Karpas-422 (cell line): ENCODE measurements at regions not wholly inside any gene's neighbourhood (a gene's known extent, or its start where the extent isn't known, plus 50 kb on each side); places are given as distances from the start of the nearest gene placed in this dataset.
"Not testable (repeated sequence)": the region's sequence is repeated elsewhere in the genome, so short reads cannot be mapped to it uniquely, and the experiment has no call there.

Experiments used
- DNase-seq: peaks from one replicate; pipeline ENCODE4 v3.0.0-alpha.2; 2015
- H2AFZ ChIP-seq: fragments of 200-600 bp; sonication (generic); 2 replicates; pipeline ENCODE4 v1.6.1; 2014; ENCODE audit warnings: antibody characterized with exemption, low read length, mixed read lengths
- H3K27ac ChIP-seq: fragments of 200-600 bp; sonication (generic); 2 replicates; pipeline ENCODE4 v1.5.1; 2014; ENCODE audit warnings: mild to moderate bottlenecking, low read length, moderate library complexity
- H3K27me3 ChIP-seq: fragments of 200-600 bp; sonication (generic); 2 replicates; pipeline ENCODE4 v1.6.1; 2014; ENCODE audit warnings: low read length, mixed read lengths
- H3K36me3 ChIP-seq: fragments of 200-600 bp; sonication (generic); 2 replicates; pipeline ENCODE4 v1.6.1; 2014; ENCODE audit warnings: low read length, mixed read lengths; ENCODE audit not compliant: insufficient read depth
- H3K4me1 ChIP-seq: fragments of 200-600 bp; sonication (generic); 2 replicates; pipeline ENCODE4 v1.6.1; 2014; ENCODE audit warnings: mild to moderate bottlenecking, low read length, mixed read lengths
- H3K4me2 ChIP-seq: fragments of 200-600 bp; sonication (generic); 2 replicates; pipeline ENCODE4 v1.6.1; 2014; ENCODE audit warnings: low read length, low read depth, mild to moderate bottlenecking; ENCODE audit not compliant: poor library complexity, severe bottlenecking
- H3K4me3 ChIP-seq: fragments of 200-600 bp; sonication (generic); 2 replicates; pipeline ENCODE4 v1.5.1; 2014; ENCODE audit warnings: mild to moderate bottlenecking, antibody characterized with exemption, low read length, mixed read lengths
- H3K79me2 ChIP-seq: fragments of 200-600 bp; sonication (generic); 2 replicates; pipeline ENCODE4 v1.6.1; 2014; ENCODE audit warnings: mild to moderate bottlenecking, low read length, mixed read lengths
- H3K9ac ChIP-seq: fragments of 200-600 bp; sonication (generic); 2 replicates; pipeline ENCODE4 v1.6.0; 2014; ENCODE audit warnings: low read length
- H3K9me2 ChIP-seq: fragments of 200-600 bp; sonication (generic), shearing (Covaris generic); replicated peaks from 2 replicates; pipeline ENCODE4 v1.6.0; 2014; ENCODE audit warnings: mild to moderate bottlenecking, low read length, moderate library complexity; ENCODE audit not compliant: insufficient read depth
- H3K9me3 ChIP-seq: fragments of 300-700, 200-600 bp; sonication (generic); 2 replicates; pipeline ENCODE4 v1.6.1; 2014; ENCODE audit warnings: low read length, mixed read lengths
- H4K20me1 ChIP-seq: fragments of 200-600 bp; sonication (generic); 2 replicates; pipeline ENCODE4 v1.6.1; 2014; ENCODE audit warnings: mild to moderate bottlenecking, antibody characterized with exemption, low read length, low read depth; ENCODE audit not compliant: insufficient read depth

DNA sequence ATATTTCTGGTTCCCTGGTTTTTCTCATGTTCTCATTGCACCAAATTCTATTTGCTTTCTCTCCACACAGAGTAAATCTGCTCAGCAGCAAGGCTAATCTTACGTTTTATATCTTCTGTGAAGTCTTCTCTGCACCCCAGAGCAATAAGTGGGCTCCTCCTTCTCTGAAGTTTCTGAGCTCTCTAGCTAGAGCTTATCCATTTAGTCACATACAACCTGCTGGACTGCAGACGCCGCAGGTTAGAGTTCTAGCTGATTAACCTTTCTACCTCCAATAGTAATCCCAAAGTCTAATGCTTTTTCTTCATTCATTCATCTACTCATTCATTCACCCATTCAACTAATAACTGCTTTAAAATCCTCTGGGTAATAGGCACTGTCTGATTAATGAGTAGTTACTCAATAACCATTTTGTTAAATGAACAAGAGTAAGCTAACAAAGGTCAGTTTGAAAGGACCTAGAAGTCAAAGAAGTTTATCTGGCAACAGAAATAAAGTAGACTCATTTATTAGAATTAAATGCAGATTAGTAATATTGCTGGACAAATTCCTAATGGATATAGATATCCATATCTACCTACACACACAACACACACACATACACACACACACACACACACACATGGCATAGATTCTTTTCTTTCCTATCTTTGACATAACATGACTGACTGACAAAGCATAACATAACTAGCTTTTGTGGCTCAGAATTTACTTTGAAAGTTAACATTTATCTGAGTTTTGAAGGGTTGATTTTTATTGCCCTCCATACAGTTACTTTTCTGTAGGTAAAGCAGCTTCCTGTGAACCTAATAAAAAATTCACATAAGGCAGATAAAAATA is 984.6 kb upstream of the SEMA6A start:
- H3K27me3 ChIP-seq, result no peaks in the 10 kb centered on the region
- H3K4me2 ChIP-seq, result no peak overlapping the region
- no peaks in the 10 kb centered on the region for H4K20me1 ChIP-seq
- H3K9ac ChIP-seq, result no peak overlapping the region
- no peaks in the 10 kb centered on the region for H3K9me2 ChIP-seq
- H3K4me1 ChIP-seq, result no peaks in the 10 kb centered on the region
- H3K36me3 ChIP-seq, result no peaks in the 10 kb centered on the region
- no peak overlapping the region for H2AFZ ChIP-seq
- H3K4me3 ChIP-seq, result no peak overlapping the region
- DNase-seq, result no peak
- H3K79me2 ChIP-seq, result no peaks in the 10 kb centered on the region
- no peak overlapping the region for H3K27ac ChIP-seq
- no peaks in the 10 kb centered on the region for H3K9me3 ChIP-seq

GRCh38 chr5:117551236-117551635 is 976.6 kb upstream of the SEMA6A start:
- Histone ChIP-seq H3K9ac (no peak overlapping the region), H3K4me3 (no peak overlapping the region), H3K4me2 (no peak overlapping the region), H3K79me2 (no peaks in the 10 kb centered on the region), H4K20me1 (no peaks in the 10 kb centered on the region), H2AFZ (no peak overlapping the region), H3K27me3 (no peaks in the 10 kb centered on the region), H3K27ac (no peak overlapping the region), H3K9me2 (0 out of 2 replicates have a peak, but pooled peaks cover 2% of the 10 kb centered on the region), H3K36me3 (no peaks in the 10 kb centered on the region), H3K9me3 (no peaks in the 10 kb centered on the region), H3K4me1 (no peaks in the 10 kb centered on the region)
- no peak for DNase-seq

- no peaks in the 10 kb centered on the region for H3K79me2 ChIP-seq
- DNase-seq, result no peak
- no peak overlapping the region for H2AFZ ChIP-seq
Measured at GRCh38 chr5:117547192-117547591, 972.6 kb upstream of the SEMA6A start.

GRCh38 chr5:117539692-117540091 is 965.1 kb upstream of the SEMA6A start:
- H3K4me2 ChIP-seq, result no peak overlapping the region

More at GRCh38 chr5:117547192-117547591, 972.6 kb upstream of the SEMA6A start:
- Histone ChIP-seq H3K27me3 (no peaks in the 10 kb centered on the region), H3K9me2 (0 out of 2 replicates have a peak, but pooled peaks cover 2% of the 10 kb centered on the region), H3K4me1 (no peaks in the 10 kb centered on the region), H3K4me2 (no peak overlapping the region), H3K27ac (no peak overlapping the region), H3K9ac (no peak overlapping the region), H3K36me3 (no peaks in the 10 kb centered on the region), H3K4me3 (no peak overlapping the region), H4K20me1 (no peaks in the 10 kb centered on the region), H3K9me3 (no peaks in the 10 kb centered on the region)

DNA sequence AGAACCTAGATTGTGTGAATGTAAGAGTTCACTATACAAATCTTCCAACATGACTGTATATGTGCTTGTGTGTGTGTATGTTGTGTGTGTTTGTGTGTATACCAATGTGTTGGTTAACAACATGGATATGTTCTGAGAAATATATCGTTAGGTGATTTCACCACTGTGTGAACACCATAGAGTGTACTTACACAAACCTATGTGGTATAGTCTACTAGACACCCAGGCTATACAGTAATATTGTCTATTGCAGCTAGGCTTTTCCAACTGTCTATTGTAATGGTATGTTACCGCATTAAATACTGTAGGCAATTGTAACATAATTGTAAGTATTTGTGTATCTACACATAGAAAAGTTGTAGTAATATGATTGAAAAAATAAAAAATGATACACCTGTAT is 959.2 kb upstream of the SEMA6A start:
- peaks cover 8% of the 10 kb centered on the region for H3K9me3 ChIP-seq
- DNase-seq, result no peak

More at GRCh38 chr5:117539692-117540091, 965.1 kb upstream of the SEMA6A start:
- no peak overlapping the region for H3K4me3 ChIP-seq
- H3K27ac ChIP-seq, result no peak overlapping the region
- no peaks in the 10 kb centered on the region for H3K36me3 ChIP-seq
- no peaks in the 10 kb centered on the region for H3K9me2 ChIP-seq
- H3K9ac ChIP-seq, result no peak overlapping the region
- H3K4me1 ChIP-seq, result no peaks in the 10 kb centered on the region
- H4K20me1 ChIP-seq, result no peaks in the 10 kb centered on the region
- no peaks in the 10 kb centered on the region for H3K79me2 ChIP-seq
- H3K27me3 ChIP-seq, result no peaks in the 10 kb centered on the region
- no peak overlapping the region for H2AFZ ChIP-seq
- DNase-seq, result no peak
- peaks cover 16% of the 10 kb centered on the region for H3K9me3 ChIP-seq

GRCh38 chr5:117533051-117533670 is 958.5 kb upstream of the SEMA6A start:
- H2AFZ ChIP-seq, H3K27me3 ChIP-seq, H3K4me2 ChIP-seq, H3K4me3 ChIP-seq, H3K36me3 ChIP-seq, H3K4me1 ChIP-seq, H3K9ac ChIP-seq, H3K27ac ChIP-seq, H3K9me3 ChIP-seq, H3K79me2 ChIP-seq, H3K9me2 ChIP-seq, H4K20me1 ChIP-seq, DNase-seq: not testable (repeated sequence)

More for the DNA sequence above, 959.2 kb upstream of the SEMA6A start:
- Histone ChIP-seq H3K4me1 (no peaks in the 10 kb centered on the region), H3K9me2 (no peaks in the 10 kb centered on the region), H3K36me3 (no peaks in the 10 kb centered on the region), H3K4me3 (no peak overlapping the region), H3K4me2 (no peak overlapping the region), H2AFZ (no peak overlapping the region), H3K27ac (no peak overlapping the region), H4K20me1 (no peaks in the 10 kb centered on the region), H3K79me2 (no peaks in the 10 kb centered on the region), H3K27me3 (no peaks in the 10 kb centered on the region), H3K9ac (no peak overlapping the region)

DNA sequence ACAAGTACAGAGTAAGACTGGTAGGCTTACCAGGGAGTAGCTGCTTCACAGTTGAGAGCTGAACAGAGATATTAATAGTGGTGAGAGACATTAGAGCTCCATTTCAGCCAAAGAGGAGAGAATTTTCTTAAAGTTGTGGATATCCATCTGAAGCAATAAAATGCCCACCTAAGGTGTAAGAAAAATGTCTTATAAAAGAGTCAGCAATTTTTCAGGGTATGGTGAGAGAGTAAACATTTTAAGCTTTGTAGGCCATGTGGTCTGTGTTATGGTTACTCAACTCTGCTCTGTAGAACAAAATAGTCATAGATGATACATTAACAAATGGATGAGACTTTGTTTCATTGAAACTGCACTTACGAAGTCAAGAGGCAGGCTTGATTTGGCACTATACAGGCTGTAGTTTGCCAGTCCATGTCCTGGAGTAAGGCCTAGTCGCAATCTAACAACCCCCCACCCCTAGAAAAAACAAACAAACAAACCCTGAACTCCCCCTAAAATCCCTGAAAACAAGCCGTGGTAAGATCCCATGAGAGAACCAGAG is 945.4 kb upstream of the SEMA6A start:
- Histone ChIP-seq H3K4me2 (no peak overlapping the region), H3K9me3 (no peaks in the 10 kb centered on the region; the same call in 1 of the 2 replicates), H4K20me1 (no peaks in the 10 kb centered on the region), H3K27me3 (no peaks in the 10 kb centered on the region), H3K9ac (no peak overlapping the region), H3K27ac (no peak overlapping the region), H2AFZ (no peak overlapping the region), H3K36me3 (no peaks in the 10 kb centered on the region), H3K79me2 (no peaks in the 10 kb centered on the region), H3K9me2 (no peaks in the 10 kb centered on the region), H3K4me1 (no peaks in the 10 kb centered on the region), H3K4me3 (no peak overlapping the region)
- no peak for DNase-seq

GRCh38 chr5:117504305-117504704 is 929.7 kb upstream of the SEMA6A start:
- DNase-seq, result no peak
- H2AFZ ChIP-seq, result no peak overlapping the region
- H3K4me1 ChIP-seq, result no peaks in the 10 kb centered on the region
- no peaks in the 10 kb centered on the region for H3K36me3 ChIP-seq
- no peaks in the 10 kb centered on the region for H4K20me1 ChIP-seq
- no peaks in the 10 kb centered on the region for H3K79me2 ChIP-seq
- H3K9ac ChIP-seq, result no peak overlapping the region
- H3K4me3 ChIP-seq, result no peak overlapping the region
- H3K27ac ChIP-seq, result no peak overlapping the region
- H3K9me3 ChIP-seq, result no peaks in the 10 kb centered on the region
- H3K4me2 ChIP-seq, result no peak overlapping the region
- H3K27me3 ChIP-seq, result 0 out of 2 replicates have a peak, but pooled peaks cover 2% of the 10 kb centered on the region
- no peaks in the 10 kb centered on the region for H3K9me2 ChIP-seq
